Natural killer cell (primary cell): ENCODE measurements at regions not wholly inside any gene's neighbourhood (a gene's known extent, or its start where the extent isn't known, plus 50 kb on each side); places are given as distances from the start of the nearest gene placed in this dataset.

Source experiments
- ATAC-seq, 3 donors: fragments of 150-1000 bp in 2 of 3; fragments of 200-7000 bp in 1 of 3; cut with Tn5 transposase; 1 replicate in 1 of 3; 2 replicates in 2 of 3; pipeline ENCODE4 v1.10.0; 2021; ENCODE audit warnings: mild to moderate bottlenecking in 2 of 3, moderate library complexity in 2 of 3
- DNase-seq, 2 donors: peaks; one replicate each; pipeline versions ENCODE4 v3.0.0 to v3.0.0-alpha.2; 2013 to 2021; ENCODE audit warnings: mixed read lengths in 1 of 2
- H3K27ac ChIP-seq: one replicate; pipeline ENCODE4 v1.5.1; 2013; ENCODE audit warnings: mild to moderate bottlenecking, low read length
- H3K27me3 ChIP-seq: one replicate; pipeline ENCODE4 v1.6.1; 2013; ENCODE audit warnings: low read length; ENCODE audit not compliant: control insufficient read depth, insufficient read depth
- H3K36me3 ChIP-seq: one replicate; pipeline ENCODE4 v1.6.1; 2013; ENCODE audit warnings: low read length; ENCODE audit not compliant: control insufficient read depth, insufficient read depth
- H3K4me1 ChIP-seq: one replicate; pipeline ENCODE4 v1.6.1; 2013; ENCODE audit warnings: low read length; ENCODE audit not compliant: control insufficient read depth, insufficient read depth
- H3K4me3 ChIP-seq: one replicate; pipeline ENCODE4 v1.5.1; 2013; ENCODE audit warnings: low read length
- H3K9me3 ChIP-seq: one replicate; pipeline ENCODE4 v1.6.1; 2013; ENCODE audit warnings: low read length; ENCODE audit not compliant: control insufficient read depth, insufficient read depth
- H3K27ac Mint-ChIP-seq, 2 donors: one replicate each; pipeline ENCODE4 v1.8.0; 2022; ENCODE audit warnings: mild to moderate bottlenecking in 2 of 2, mixed read lengths in 2 of 2, moderate library complexity in 1 of 2
- H3K27me3 Mint-ChIP-seq, 2 donors: one replicate each; pipeline ENCODE4 v1.8.0; 2022; ENCODE audit warnings: low read depth in 2 of 2, mixed read lengths in 2 of 2
- H3K36me3 Mint-ChIP-seq: one replicate; pipeline ENCODE4 v1.8.0; 2022; ENCODE audit warnings: mixed read lengths
- H3K4me1 Mint-ChIP-seq, 2 donors: one replicate each; pipeline ENCODE4 v1.8.0; 2022; ENCODE audit warnings: mixed read lengths in 2 of 2
- H3K4me3 Mint-ChIP-seq: one replicate; pipeline ENCODE4 v1.8.0; 2022; ENCODE audit warnings: mild to moderate bottlenecking, moderate library complexity, mixed read lengths
- H3K9me3 Mint-ChIP-seq, 2 donors: one replicate each; pipeline ENCODE4 v1.8.0; 2022; ENCODE audit warnings: mixed read lengths in 2 of 2
- CTCF ChIP-seq: fragments of 200-600 bp; IDR thresholded peaks from one replicate; pipeline ENCODE4 v1.8.0; 2022; ENCODE audit warnings: antibody characterized with exemption
- WGBS: methylation state at CpG from one replicate; pipeline ENCODE4 v1.1.7; 2013; ENCODE audit warnings: missing lambda C conversion rate; ENCODE audit not compliant: insufficient coverage; 5-methylcytosine and 5-hydroxymethylcytosine counted together
- intact Hi-C: fragments of 100-400 bp; cut with micrococcal nuclease; formaldehyde crosslinking; loops from one replicate; pipeline ENCODE4 v1.14.2; 2022

- H3K36me3 ChIP-seq, result no peaks in the 10 kb centered on the region
- H3K27me3 ChIP-seq, result no peaks in the 10 kb centered on the region
- peaks cover 5 to 9% of the 10 kb centered on the region in 2 donors for H3K9me3 Mint-ChIP-seq
- no peaks in the 10 kb centered on the region for H3K36me3 Mint-ChIP-seq
- H3K9me3 ChIP-seq, result no peaks in the 10 kb centered on the region
- no peaks in the 10 kb centered on the region for H3K4me1 Mint-ChIP-seq
- TF ChIP-seq CTCF, result no peak
- intact Hi-C loops, result no loop called here
- H3K27ac ChIP-seq, result no peak overlapping the region
- 86% methylated on average over 6 of the region's 6 CpGs for WGBS
- no peak overlapping the region for H3K4me3 ChIP-seq
- no peak overlapping the region for H3K4me3 Mint-ChIP-seq
- DNase-seq, result no peak
- H3K27ac Mint-ChIP-seq, result no peak overlapping the region
- no peaks in the 10 kb centered on the region for H3K27me3 Mint-ChIP-seq
- H3K4me1 ChIP-seq, result no peaks in the 10 kb centered on the region
- ATAC-seq, result no peak
Observed at GRCh38 chr9:108083160-108083750, 593.7 kb upstream of the KLF4 start.

- Mint-ChIP-seq H3K4me3 (no peak overlapping the region), H3K4me1 (no peaks in the 10 kb centered on the region), H3K36me3 (no peaks in the 10 kb centered on the region), H3K27ac (no peak overlapping the region), H3K9me3 (peaks cover 7 to 12% of the 10 kb centered on the region in 2 donors), H3K27me3 (no peaks in the 10 kb centered on the region)
- Histone ChIP-seq H3K9me3 (no peaks in the 10 kb centered on the region), H3K27ac (no peak overlapping the region), H3K4me1 (no peaks in the 10 kb centered on the region), H3K4me3 (no peak overlapping the region), H3K36me3 (no peaks in the 10 kb centered on the region), H3K27me3 (no peaks in the 10 kb centered on the region)
- TF ChIP-seq CTCF, result no peak
- no peak for DNase-seq
- intact Hi-C loops, result no loop called here
- ATAC-seq, result no peak
Observed at GRCh38 chr9:108081112-108081511, 591.5 kb upstream of the KLF4 start.

- Mint-ChIP-seq H3K4me3 (no peak overlapping the region), H3K36me3 (no peaks in the 10 kb centered on the region), H3K27ac (no peak overlapping the region), H3K9me3 (peaks cover 7 to 12% of the 10 kb centered on the region in 2 donors), H3K4me1 (no peaks in the 10 kb centered on the region), H3K27me3 (no peaks in the 10 kb centered on the region)
- Histone ChIP-seq H3K27ac (no peak overlapping the region), H3K4me3 (no peak overlapping the region), H3K9me3 (no peaks in the 10 kb centered on the region), H3K4me1 (no peaks in the 10 kb centered on the region), H3K36me3 (no peaks in the 10 kb centered on the region), H3K27me3 (no peaks in the 10 kb centered on the region)
- TF ChIP-seq CTCF, result no peak
- DNase-seq, result no peak
- intact Hi-C loops, result no loop called here
- WGBS, result 97% methylated on average over 3 of the region's 3 CpGs
- no peak for ATAC-seq
Observed at GRCh38 chr9:108080285-108080684, 590.7 kb upstream of the KLF4 start.

GRCh38 chr9:108078811-108079210 lies 589.2 kb upstream of the KLF4 start:
- no peaks in the 10 kb centered on the region for H3K36me3 ChIP-seq
- H3K27ac ChIP-seq, result no peak overlapping the region
- no peak for TF ChIP-seq CTCF
- Mint-ChIP-seq H3K4me3 (no peak overlapping the region), H3K36me3 (no peaks in the 10 kb centered on the region), H3K27ac (no peak overlapping the region), H3K4me1 (no peaks in the 10 kb centered on the region), H3K27me3 (no peaks in the 10 kb centered on the region), H3K9me3 (peaks cover 5 to 9% of the 10 kb centered on the region in 2 donors)
- H3K9me3 ChIP-seq, result no peaks in the 10 kb centered on the region
- H3K27me3 ChIP-seq, result no peaks in the 10 kb centered on the region
- 91% methylated on average over 2 of the region's 2 CpGs for WGBS
- H3K4me3 ChIP-seq, result no peak overlapping the region
- intact Hi-C loops, result no loop called here
- no peak for DNase-seq
- ATAC-seq, result no peak
- no peaks in the 10 kb centered on the region for H3K4me1 ChIP-seq
